ENCODE measurements at regions not wholly inside any gene's neighbourhood (a gene's known extent, or its start where the extent isn't known, plus 50 kb on each side); places are given as distances from the start of the nearest gene placed in this dataset.

GRCh38 chr16:9476744-9477143, 385.3 kb downstream of the HAPSTR1 start:
- no peak for TF ChIP-seq PPARA (CRISPR knock-in tag; IDR thresholded peaks at IDR 0.05; ENCODE audit: borderline replicate concordance)
- no peak for TF ChIP-seq RARB (CRISPR knock-in tag; IDR thresholded peaks at IDR 0.05)
- TF ChIP-seq ZFP30 (CRISPR knock-in tag; IDR thresholded peaks at IDR 0.05) = no peak
- TF ChIP-seq ZC3H10 (CRISPR knock-in tag; IDR thresholded peaks at IDR 0.05) = no peak
- no peak for TF ChIP-seq CSDC2 (CRISPR knock-in tag; IDR thresholded peaks at IDR 0.05)
- no peak for TF ChIP-seq TSHZ2 (CRISPR knock-in tag; IDR thresholded peaks at IDR 0.05)
- TF ChIP-seq BACH2 (CRISPR knock-in tag; IDR thresholded peaks at IDR 0.05; ENCODE audit: borderline replicate concordance) = no peak
- no peak for TF ChIP-seq SNAI2 (CRISPR knock-in tag; IDR thresholded peaks at IDR 0.05)
- TF ChIP-seq PATZ1 (CRISPR knock-in tag; IDR thresholded peaks at IDR 0.05; ENCODE audit: borderline replicate concordance) = no peak
- no peak for TF ChIP-seq OSR1 (CRISPR knock-in tag; IDR thresholded peaks at IDR 0.05)
- TF ChIP-seq CREB5 (CRISPR knock-in tag; IDR thresholded peaks at IDR 0.05; ENCODE audit: low read depth) = no peak

Measured in SK-N-SH treated with all-trans-retinoic acid at 6 μM for 48 hours (cell line).